Choroid plexus epithelial cell (primary cell): ENCODE measurements at regions not wholly inside any gene's neighbourhood (a gene's known extent, or its start where the extent isn't known, plus 50 kb on each side); places are given as distances from the start of the nearest gene placed in this dataset.
"Not testable (repeated sequence)": the region's sequence is repeated elsewhere in the genome, so short reads cannot be mapped to it uniquely, and the experiment has no call there.

Experiments used
- DNase-seq: peaks from one replicate; pipeline ENCODE4 v3.0.0-alpha.2; 2010; ENCODE audit warnings: low read depth
- H3K4me3 ChIP-seq: 2 replicates; pipeline ENCODE4 v1.5.1; 2011; ENCODE audit warnings: low read depth, mild to moderate bottlenecking, control low read depth, low read length, moderate library complexity
- CTCF ChIP-seq: conservative IDR thresholded peaks from 2 replicates; pipeline ENCODE4 v1.5.1; 2011; ENCODE audit warnings: low read depth, mild to moderate bottlenecking, control low read depth, inconsistent platforms, low read length, moderate library complexity

- no peak overlapping the region for H3K4me3 ChIP-seq
- no peak for TF ChIP-seq CTCF
- DNase-seq = no peak
These were observed 693.8 kb upstream of the TBX3 start for GRCh38 chr12:115377779-115378178.

GRCh38 chr12:115377230-115377629, 693.3 kb upstream of the TBX3 start:
- DNase-seq = no peak
- TF ChIP-seq CTCF = no peak
- H3K4me3 ChIP-seq = no peak overlapping the region

GRCh38 chr12:115375186-115375991, 691.4 kb upstream of the TBX3 start:
- DNase-seq = peak; percentile 84
- no peak for TF ChIP-seq CTCF
- H3K4me3 ChIP-seq = no peak overlapping the region

GRCh38 chr12:115374480-115375185, 690.7 kb upstream of the TBX3 start:
- no peak for TF ChIP-seq CTCF
- no peak overlapping the region for H3K4me3 ChIP-seq
- peak; percentile 13 for DNase-seq

- no peak overlapping the region for H3K4me3 ChIP-seq
- no peak for DNase-seq
These were observed 687.7 kb upstream of the TBX3 start for GRCh38 chr12:115371711-115372110.

GRCh38 chr12:115370650-115371049, 686.7 kb upstream of the TBX3 start:
- DNase-seq = no peak
- no peak for TF ChIP-seq CTCF

More at GRCh38 chr12:115371711-115372110, 687.7 kb upstream of the TBX3 start:
- TF ChIP-seq CTCF = no peak

GRCh38 chr12:115370207-115370606, 686.2 kb upstream of the TBX3 start:
- TF ChIP-seq CTCF = no peak
- no peak overlapping the region for H3K4me3 ChIP-seq
- DNase-seq = no peak

More at GRCh38 chr12:115370650-115371049, 686.7 kb upstream of the TBX3 start:
- no peak overlapping the region for H3K4me3 ChIP-seq

- not testable (repeated sequence) for DNase-seq, H3K4me3 ChIP-seq
These were observed 682.3 kb upstream of the TBX3 start for GRCh38 chr12:115366277-115366676.

- not testable (repeated sequence) for H3K4me3 ChIP-seq, DNase-seq
These were observed 681.8 kb upstream of the TBX3 start for GRCh38 chr12:115365765-115366164.
